GM12801 (cell line): ENCODE measurements at regions not wholly inside any gene's neighbourhood (a gene's known extent, or its start where the extent isn't known, plus 50 kb on each side); places are given as distances from the start of the nearest gene placed in this dataset.

Experiments used
- CTCF ChIP-seq: IDR thresholded peaks from one replicate; pipeline ENCODE4 v1.5.1; 2011; ENCODE audit warnings: control low read depth; ENCODE audit not compliant: insufficient read length; ENCODE audit errors: extremely low read depth

DNA sequence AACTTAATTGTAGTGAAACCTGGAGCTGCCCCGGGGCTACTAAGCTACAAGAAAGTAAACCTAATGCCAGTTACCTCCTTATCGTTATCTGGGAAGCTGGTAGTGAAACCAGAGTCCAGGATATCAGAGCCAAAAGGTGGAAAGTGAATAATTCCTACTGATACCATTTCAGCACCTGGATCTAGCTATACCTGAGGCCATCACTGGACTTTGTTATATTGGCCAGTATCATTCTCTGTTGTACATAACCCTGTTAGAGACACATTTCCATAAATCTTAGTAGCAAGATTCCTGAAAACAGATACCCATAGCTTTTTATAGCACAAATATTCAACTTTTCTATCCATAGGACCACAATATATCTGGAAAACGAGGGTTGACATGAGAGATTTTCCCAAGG is 538.0 kb downstream of the GRIN2A start:
- no peak for TF ChIP-seq CTCF

GRCh38 chr16:9645911-9646310 is 536.3 kb downstream of the GRIN2A start:
- no peak for TF ChIP-seq CTCF

DNA sequence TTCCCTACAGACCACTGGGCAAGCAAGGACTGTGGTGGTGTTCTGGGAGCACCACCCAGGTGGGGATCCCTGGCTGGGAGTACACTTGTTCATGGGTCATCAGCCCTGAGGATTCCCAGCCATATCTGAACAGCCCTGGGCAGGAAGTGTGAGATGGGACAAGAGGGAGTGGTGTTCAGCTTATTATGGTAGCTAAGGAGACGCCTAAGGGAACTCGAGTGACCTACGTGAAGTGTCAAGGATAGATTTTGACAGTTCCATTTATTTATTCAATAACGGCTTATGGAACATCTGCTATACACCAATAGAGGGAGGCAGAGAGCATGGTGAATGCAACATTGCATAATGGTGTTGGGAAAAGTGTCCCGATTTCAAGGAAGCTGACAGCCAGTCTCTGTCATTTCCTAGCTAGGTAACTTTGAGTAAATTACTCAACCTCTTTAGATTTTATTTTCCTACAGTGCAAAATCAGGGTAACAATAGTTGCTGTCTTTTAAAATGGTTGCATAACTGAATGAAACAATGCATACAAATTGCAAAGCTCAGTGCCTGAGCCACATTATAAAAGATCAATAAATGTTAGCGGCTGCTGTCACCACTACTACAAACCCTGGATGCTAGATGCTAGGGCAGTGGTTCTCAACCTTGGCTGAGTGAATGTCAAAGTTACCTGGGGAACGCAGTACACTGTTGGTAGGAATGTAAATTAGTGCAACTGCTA is 534.1 kb downstream of the GRIN2A start:
- peak; percentile 13 for TF ChIP-seq CTCF

- no peak for TF ChIP-seq CTCF
Observed at GRCh38 chr16:9650284-9650683, 531.9 kb downstream of the GRIN2A start.

- no peak for TF ChIP-seq CTCF
Observed at GRCh38 chr16:9655051-9655450, 527.2 kb downstream of the GRIN2A start.

DNA sequence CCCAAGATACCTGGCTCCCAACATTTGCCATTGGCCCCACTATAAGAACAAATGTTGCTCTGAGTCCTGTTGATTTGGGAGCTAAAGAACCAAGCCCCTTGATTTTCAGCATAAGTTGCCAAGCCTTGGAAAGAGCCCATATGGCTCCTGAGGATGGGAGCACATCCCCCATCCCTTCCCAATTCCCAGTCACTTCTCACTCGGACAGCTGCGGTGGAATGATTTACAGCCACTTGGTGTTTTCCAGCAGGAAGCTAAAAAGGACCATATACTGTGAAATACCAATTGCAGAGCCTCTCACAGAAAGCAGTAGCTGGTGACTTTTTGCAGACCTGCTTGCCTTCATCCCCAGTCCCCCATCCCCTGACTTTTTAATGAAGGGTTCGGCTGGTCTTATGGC is 524.6 kb downstream of the GRIN2A start:
- TF ChIP-seq CTCF = no peak

DNA sequence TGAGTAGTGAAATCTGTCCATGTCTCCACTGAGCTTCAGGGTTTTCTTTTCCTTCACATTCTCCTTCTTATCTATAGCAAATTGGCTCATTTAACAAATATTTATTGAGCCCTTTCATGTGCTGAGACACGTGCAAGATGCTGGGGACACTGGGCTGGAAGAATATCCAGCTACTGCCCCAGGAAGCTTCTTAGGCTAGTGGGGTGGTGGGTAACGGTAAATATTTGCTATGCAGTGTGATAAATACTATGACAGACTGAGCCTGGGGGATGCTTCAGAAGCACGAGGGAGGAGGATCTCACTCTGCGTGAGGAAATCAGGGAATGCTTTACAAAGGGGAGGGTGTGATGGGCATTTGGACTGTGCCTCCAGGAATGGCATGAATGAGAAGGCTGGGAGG is 524.1 kb downstream of the GRIN2A start:
- no peak for TF ChIP-seq CTCF
